Activated CD4-positive, alpha-beta memory T cell treated with anti-CD3 and anti-CD28 coated beads, Interleukin-2, amount 10 ng/mL, durations not matched to agents 7 days and 5 days (primary cell): ENCODE measurements at regions not wholly inside any gene's neighbourhood (a gene's known extent, or its start where the extent isn't known, plus 50 kb on each side); places are given as distances from the start of the nearest gene placed in this dataset.
"Not testable (repeated sequence)": the region's sequence is repeated elsewhere in the genome, so short reads cannot be mapped to it uniquely, and the experiment has no call there.

ENCODE experiments used
- CTCF ChIA-PET: fragments of 350-600 bp; sonication (Branson Sonifier 250); formaldehyde crosslinking; loops from one replicate; lab custom pipeline; 2021; ENCODE audit warnings: antibody characterized with exemption, inconsistent platforms; lab: Charles Lee
- POLR2A ChIA-PET: fragments of 350-600 bp; sonication (Branson Sonifier 250); formaldehyde crosslinking; loops from one replicate; lab custom pipeline; 2021; ENCODE audit warnings: antibody characterized with exemption; lab: Charles Lee
- DNase-seq: peaks from one replicate; pipeline ENCODE4 v3.0.0-alpha.2; 2020
- H3K27ac Mint-ChIP-seq: one replicate; pipeline ENCODE4 v1.8.0; 2021; ENCODE audit warnings: mild to moderate bottlenecking, mixed read lengths
- H3K27me3 Mint-ChIP-seq: one replicate; pipeline ENCODE4 v1.8.0; 2021; ENCODE audit warnings: mixed read lengths
- H3K36me3 Mint-ChIP-seq: one replicate; pipeline ENCODE4 v1.8.0; 2021; ENCODE audit warnings: low read depth, mixed read lengths
- H3K4me1 Mint-ChIP-seq: one replicate; pipeline ENCODE4 v1.8.0; 2021; ENCODE audit warnings: mixed read lengths
- H3K4me3 Mint-ChIP-seq: one replicate; pipeline ENCODE4 v1.8.0; 2021; ENCODE audit warnings: mild to moderate bottlenecking, mixed read lengths
- H3K9me3 Mint-ChIP-seq: one replicate; pipeline ENCODE4 v1.8.0; 2021; ENCODE audit warnings: mixed read lengths

GRCh38 chr14:43012817-43013216, 1406.1 kb downstream of the LRFN5 start:
- CTCF ChIA-PET: no interaction called here
- Mint-ChIP-seq H3K9me3 (peaks cover 8% of the 10 kb centered on the region), H3K4me1 (no peaks in the 10 kb centered on the region), H3K27me3 (no peaks in the 10 kb centered on the region), H3K36me3 (no peaks in the 10 kb centered on the region), H3K27ac (no peak overlapping the region), H3K4me3 (no peak overlapping the region)
- POLR2A ChIA-PET: no interaction called here
- no peak for DNase-seq

- peaks cover 33% of the 10 kb centered on the region for H3K9me3 Mint-ChIP-seq
- H3K4me1 Mint-ChIP-seq: no peaks in the 10 kb centered on the region
- no peaks in the 10 kb centered on the region for H3K27me3 Mint-ChIP-seq
- no peak overlapping the region for H3K4me3 Mint-ChIP-seq
- CTCF ChIA-PET: no interaction called here
- no peak overlapping the region for H3K27ac Mint-ChIP-seq
- DNase-seq: no peak
- no peaks in the 10 kb centered on the region for H3K36me3 Mint-ChIP-seq
- POLR2A ChIA-PET: no interaction called here
Measured at GRCh38 chr14:43005807-43006206, 1399.1 kb downstream of the LRFN5 start.

- Mint-ChIP-seq H3K9me3 (peaks cover 33% of the 10 kb centered on the region), H3K4me1 (no peaks in the 10 kb centered on the region), H3K27me3 (no peaks in the 10 kb centered on the region), H3K27ac (no peak overlapping the region), H3K4me3 (no peak overlapping the region), H3K36me3 (no peaks in the 10 kb centered on the region)
- ChIA-PET CTCF (no interaction called here), POLR2A (no interaction called here)
- DNase-seq: no peak
Measured at GRCh38 chr14:43003845-43004244, 1397.2 kb downstream of the LRFN5 start.

DNA sequence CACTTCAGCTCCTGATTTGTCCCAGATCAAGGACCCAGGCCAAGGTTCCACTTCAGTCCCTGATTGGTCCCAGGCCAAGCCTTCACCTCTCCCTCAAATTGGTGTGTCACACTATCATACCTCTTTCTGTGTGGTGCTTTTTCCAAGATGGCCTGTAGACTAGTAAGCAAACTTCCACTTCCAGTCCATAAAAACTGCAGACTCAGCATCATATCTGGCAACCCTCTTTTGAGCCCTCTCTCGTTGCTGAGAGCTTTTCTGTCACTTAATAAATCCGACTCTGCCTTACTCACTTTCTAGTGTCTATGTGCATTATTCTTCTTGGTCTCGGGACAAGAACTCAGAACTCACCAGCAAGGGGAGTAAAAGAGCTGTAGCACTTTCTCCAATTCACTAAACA, 1395.1 kb downstream of the LRFN5 start:
- peaks cover 30% of the 10 kb centered on the region for H3K9me3 Mint-ChIP-seq
- no peaks in the 10 kb centered on the region for H3K4me1 Mint-ChIP-seq
- ChIA-PET POLR2A (no interaction called here), CTCF (no interaction called here)
- no peak for DNase-seq
- no peak overlapping the region for H3K4me3 Mint-ChIP-seq
- no peaks in the 10 kb centered on the region for H3K36me3 Mint-ChIP-seq
- H3K27me3 Mint-ChIP-seq: no peaks in the 10 kb centered on the region
- no peak overlapping the region for H3K27ac Mint-ChIP-seq

DNA sequence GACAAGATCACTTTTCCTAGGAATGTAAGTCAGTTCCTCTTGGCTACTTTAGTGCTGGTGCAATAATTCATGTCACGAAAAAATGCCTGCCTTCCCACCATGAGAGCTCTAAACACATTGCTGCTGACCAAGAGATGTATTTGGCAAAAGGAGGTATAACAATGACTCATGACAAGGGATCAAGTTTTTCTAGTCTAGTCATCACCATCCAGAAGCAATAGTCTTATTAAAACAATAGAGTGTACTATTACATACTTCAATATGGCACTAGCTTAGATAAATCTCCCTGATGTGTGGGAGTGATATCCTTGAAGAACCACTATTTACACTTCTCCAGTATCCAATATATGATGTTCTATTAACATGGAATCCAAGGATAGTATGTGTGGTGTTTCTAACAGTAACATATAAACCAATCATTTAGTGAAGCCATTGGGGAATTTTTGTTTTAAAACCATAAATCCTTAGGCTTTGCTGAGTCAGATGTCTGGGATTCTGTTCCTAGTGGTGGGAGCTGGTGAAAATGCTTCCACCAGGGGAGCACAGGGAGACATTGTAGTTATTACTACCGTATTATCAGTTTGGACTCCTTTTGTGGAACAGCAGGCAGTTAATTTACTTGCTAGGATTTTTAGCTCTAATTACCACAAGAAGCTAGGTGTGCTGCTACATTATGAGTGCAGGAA, 1387.5 kb downstream of the LRFN5 start:
- no peak overlapping the region for H3K4me3 Mint-ChIP-seq
- no peaks in the 10 kb centered on the region for H3K36me3 Mint-ChIP-seq
- H3K9me3 Mint-ChIP-seq: peaks cover 6% of the 10 kb centered on the region
- CTCF ChIA-PET: no interaction called here
- no peak for DNase-seq
- POLR2A ChIA-PET: no interaction called here
- no peaks in the 10 kb centered on the region for H3K27me3 Mint-ChIP-seq
- H3K27ac Mint-ChIP-seq: no peak overlapping the region
- no peaks in the 10 kb centered on the region for H3K4me1 Mint-ChIP-seq

DNA sequence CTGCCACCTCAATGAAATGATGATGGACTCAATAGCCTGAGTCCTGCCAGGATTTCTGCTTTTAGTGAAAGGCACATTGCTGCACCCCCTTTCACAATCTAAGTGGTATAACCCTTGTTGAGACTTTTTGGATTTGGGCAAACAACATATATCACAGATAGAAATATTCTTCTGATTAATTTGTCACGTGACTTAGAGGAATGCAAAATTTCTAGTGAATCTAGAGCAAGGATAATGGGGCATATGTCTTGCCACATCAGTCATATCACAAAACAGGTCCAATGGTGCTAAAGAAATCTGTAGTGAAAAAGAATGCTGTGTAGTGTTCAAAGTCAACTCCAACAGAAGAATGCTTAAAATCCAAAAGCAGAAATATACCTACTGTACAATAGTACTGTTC, 1386.3 kb downstream of the LRFN5 start:
- H3K4me1 Mint-ChIP-seq: no peaks in the 10 kb centered on the region
- POLR2A ChIA-PET: no interaction called here
- CTCF ChIA-PET: no interaction called here
- DNase-seq: no peak
- H3K9me3 Mint-ChIP-seq: peaks cover 13% of the 10 kb centered on the region
- H3K36me3 Mint-ChIP-seq: no peaks in the 10 kb centered on the region
- no peak overlapping the region for H3K4me3 Mint-ChIP-seq
- no peak overlapping the region for H3K27ac Mint-ChIP-seq
- H3K27me3 Mint-ChIP-seq: no peaks in the 10 kb centered on the region

DNA sequence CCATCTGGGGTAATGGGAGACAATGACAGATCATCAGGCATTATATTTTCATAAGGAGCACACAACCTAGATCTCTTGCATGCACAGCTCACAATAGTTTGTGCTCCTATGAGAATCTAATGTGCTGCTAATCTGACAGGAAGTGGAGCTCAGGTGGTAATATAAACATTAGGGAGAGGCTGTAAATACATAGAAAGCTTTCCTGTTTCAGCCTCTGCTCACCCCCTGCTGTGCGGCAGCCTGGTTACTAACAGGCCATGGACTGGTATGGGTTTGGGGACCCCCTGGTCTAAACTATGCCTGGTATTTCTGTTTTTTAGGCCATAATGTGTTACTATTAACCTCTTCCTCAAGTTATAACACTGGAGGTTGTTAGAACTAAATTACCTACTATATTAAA, 1373.7 kb downstream of the LRFN5 start:
- POLR2A ChIA-PET: no interaction called here
- H3K27ac Mint-ChIP-seq: no peak overlapping the region
- CTCF ChIA-PET: no interaction called here

GRCh38 chr14:42973171-42973570, 1366.5 kb downstream of the LRFN5 start:
- H3K4me1 Mint-ChIP-seq, H3K4me3 Mint-ChIP-seq, H3K36me3 Mint-ChIP-seq, DNase-seq, POLR2A ChIA-PET, H3K27ac Mint-ChIP-seq, H3K9me3 Mint-ChIP-seq, CTCF ChIA-PET, H3K27me3 Mint-ChIP-seq: not testable (repeated sequence)

More for the DNA sequence above, 1373.7 kb downstream of the LRFN5 start:
- peaks cover 5% of the 10 kb centered on the region for H3K9me3 Mint-ChIP-seq
- no peaks in the 10 kb centered on the region for H3K27me3 Mint-ChIP-seq
- H3K36me3 Mint-ChIP-seq: no peaks in the 10 kb centered on the region
- H3K4me3 Mint-ChIP-seq: no peak overlapping the region
- H3K4me1 Mint-ChIP-seq: no peaks in the 10 kb centered on the region
- no peak for DNase-seq

DNA sequence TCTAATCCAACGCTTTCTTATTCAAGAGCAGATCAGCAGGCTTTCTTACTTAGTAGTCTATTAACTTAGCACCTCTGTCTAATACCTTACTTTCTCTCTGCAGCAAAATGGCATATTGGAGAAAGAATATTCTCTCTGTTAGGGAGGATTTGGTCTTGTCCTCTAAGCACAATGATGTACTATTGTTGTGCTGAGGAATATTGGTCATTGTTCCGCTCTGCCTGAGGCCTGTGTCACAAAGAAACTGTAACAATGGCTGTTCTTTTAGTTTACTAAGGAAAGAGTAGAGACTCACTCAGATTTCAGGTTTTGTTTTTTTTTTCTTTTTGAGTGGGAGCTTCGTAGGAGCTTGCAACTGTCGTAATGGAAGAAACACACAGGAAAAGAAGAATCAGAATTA, 1358.8 kb downstream of the LRFN5 start:
- CTCF ChIA-PET: no interaction called here
- Mint-ChIP-seq H3K9me3 (peaks cover 10% of the 10 kb centered on the region), H3K27ac (no peak overlapping the region)

DNA sequence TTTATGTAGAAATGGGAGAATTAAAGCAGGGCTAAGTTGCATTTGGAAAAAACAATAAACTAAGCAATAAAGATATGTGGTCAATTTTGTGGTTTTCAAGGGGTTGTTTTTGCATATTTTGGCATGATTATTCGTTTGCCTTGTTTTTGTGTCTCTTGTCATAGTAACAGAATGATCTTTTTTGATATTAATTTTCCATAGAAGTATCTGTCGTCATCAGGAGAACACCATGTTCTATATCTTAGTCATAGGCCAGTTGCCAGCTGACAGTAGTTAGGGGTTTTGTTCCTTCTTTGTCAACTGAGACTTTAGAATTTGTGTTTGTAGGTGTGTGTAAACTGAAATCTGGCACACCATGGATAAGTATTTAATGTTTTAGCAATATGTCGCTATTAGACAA, 1354.8 kb downstream of the LRFN5 start:
- H3K27ac Mint-ChIP-seq: no peak overlapping the region
- DNase-seq: no peak

More for the DNA sequence above, 1358.8 kb downstream of the LRFN5 start:
- no peak for DNase-seq
- no peaks in the 10 kb centered on the region for H3K36me3 Mint-ChIP-seq
- H3K4me3 Mint-ChIP-seq: no peak overlapping the region
- H3K27me3 Mint-ChIP-seq: no peaks in the 10 kb centered on the region
- POLR2A ChIA-PET: no interaction called here
- no peaks in the 10 kb centered on the region for H3K4me1 Mint-ChIP-seq

DNA sequence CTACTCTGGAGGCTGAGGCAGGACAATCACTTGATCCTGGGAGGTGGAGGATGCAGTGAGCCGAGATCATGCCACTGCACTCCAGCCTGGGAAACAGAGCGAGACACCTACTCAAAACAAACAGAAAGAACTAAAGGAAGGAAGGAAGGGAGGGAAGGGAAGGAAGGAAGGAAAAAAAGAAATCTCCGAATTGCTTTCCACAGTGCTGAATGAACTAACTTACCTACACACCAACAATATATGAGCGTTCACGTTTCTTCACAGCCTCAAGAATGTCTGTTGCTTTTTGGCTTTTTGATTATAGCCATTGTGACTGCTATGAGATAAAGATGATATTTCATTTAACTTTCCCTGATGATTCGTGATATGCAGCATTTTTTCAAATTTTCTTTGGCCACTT, 1343.7 kb downstream of the LRFN5 start:
- ChIA-PET CTCF (no interaction called here), POLR2A (no interaction called here)
- peaks cover 3% of the 10 kb centered on the region for H3K9me3 Mint-ChIP-seq
- DNase-seq: no peak
- H3K27me3 Mint-ChIP-seq: no peaks in the 10 kb centered on the region
- H3K4me1 Mint-ChIP-seq: no peaks in the 10 kb centered on the region
- no peaks in the 10 kb centered on the region for H3K36me3 Mint-ChIP-seq
- no peak overlapping the region for H3K27ac Mint-ChIP-seq
- no peak overlapping the region for H3K4me3 Mint-ChIP-seq

More for the DNA sequence above, 1354.8 kb downstream of the LRFN5 start:
- Mint-ChIP-seq H3K4me1 (no peaks in the 10 kb centered on the region), H3K36me3 (no peaks in the 10 kb centered on the region), H3K9me3 (peaks cover 13% of the 10 kb centered on the region), H3K27me3 (no peaks in the 10 kb centered on the region), H3K4me3 (no peak overlapping the region)
- ChIA-PET CTCF (no interaction called here), POLR2A (no interaction called here)

GRCh38 chr14:42947991-42948390, 1341.3 kb downstream of the LRFN5 start:
- ChIA-PET POLR2A (no interaction called here), CTCF (no interaction called here)
- Mint-ChIP-seq H3K27me3 (no peaks in the 10 kb centered on the region), H3K4me1 (no peaks in the 10 kb centered on the region), H3K9me3 (peaks cover 3% of the 10 kb centered on the region), H3K27ac (no peak overlapping the region), H3K4me3 (no peak overlapping the region), H3K36me3 (no peaks in the 10 kb centered on the region)
- no peak for DNase-seq

GRCh38 chr14:42944284-42944683, 1337.6 kb downstream of the LRFN5 start:
- no peak overlapping the region for H3K27ac Mint-ChIP-seq
- no peak overlapping the region for H3K4me3 Mint-ChIP-seq
- H3K9me3 Mint-ChIP-seq: peaks cover 3% of the 10 kb centered on the region
- H3K36me3 Mint-ChIP-seq: no peaks in the 10 kb centered on the region
- no peaks in the 10 kb centered on the region for H3K27me3 Mint-ChIP-seq
- CTCF ChIA-PET: no interaction called here
- DNase-seq: no peak
- no peaks in the 10 kb centered on the region for H3K4me1 Mint-ChIP-seq
- POLR2A ChIA-PET: no interaction called here

GRCh38 chr14:42931308-42931707, 1324.6 kb downstream of the LRFN5 start:
- ChIA-PET POLR2A (no interaction called here), CTCF (no interaction called here)
- Mint-ChIP-seq H3K9me3 (peaks cover 12% of the 10 kb centered on the region), H3K27me3 (no peaks in the 10 kb centered on the region), H3K27ac (no peak overlapping the region), H3K4me1 (no peaks in the 10 kb centered on the region), H3K4me3 (no peak overlapping the region), H3K36me3 (no peaks in the 10 kb centered on the region)
- no peak for DNase-seq
